ENCODE measurements at regions not wholly inside any gene's neighbourhood (a gene's known extent, or its start where the extent isn't known, plus 50 kb on each side); places are given as distances from the start of the nearest gene placed in this dataset.

GRCh38 chr10:90199513-90199912 is 498.1 kb downstream of the KIF20B start:
- DNase-seq (no peak), ATAC-seq (no peak)
- H3K4me1 ChIP-seq = no peaks in the 10 kb centered on the region
- H3K9me3 ChIP-seq = no peaks in the 10 kb centered on the region
- intact Hi-C loops (cut with DNase I; ENCODE audit: low total_unique reads) = no loop called here
- H3K36me3 ChIP-seq = no peaks in the 10 kb centered on the region
- H3K4me3 ChIP-seq = no peak overlapping the region
- H3K27me3 ChIP-seq = no peaks in the 10 kb centered on the region
- H3K27ac ChIP-seq = no peak overlapping the region
- TF ChIP-seq CTCF (IDR thresholded peaks at IDR 0.05 in 4 of 5, conservative IDR thresholded peaks at IDR 0.05 in 1 of 5) (no peak), POLR2A (IDR thresholded peaks at IDR 0.05) (no peak)
- in situ Hi-C loops (cut with MboI; ENCODE audit: low sequenced_read_pairs in 4 of 4) = no loop called here

- Histone ChIP-seq H3K4me1 (no peaks in the 10 kb centered on the region), H3K9me3 (no peaks in the 10 kb centered on the region), H3K27me3 (no peaks in the 10 kb centered on the region), H3K36me3 (no peaks in the 10 kb centered on the region), H3K27ac (no peak overlapping the region), H3K4me3 (no peak overlapping the region)
- intact Hi-C loops (cut with DNase I; ENCODE audit: low total_unique reads) (no loop called here), in situ Hi-C loops (cut with MboI; ENCODE audit: low sequenced_read_pairs in 4 of 4) (no loop called here)
- DNase-seq (no peak), ATAC-seq (no peak)
- no peak for TF ChIP-seq CTCF (IDR thresholded peaks at IDR 0.05 in 4 of 5, conservative IDR thresholded peaks at IDR 0.05 in 1 of 5)
- TF ChIP-seq POLR2A (IDR thresholded peaks at IDR 0.05) = no peak
These were observed 503.0 kb downstream of the KIF20B start for GRCh38 chr10:90204131-90204955.

GRCh38 chr10:90204956-90205314 is 503.5 kb downstream of the KIF20B start:
- TF ChIP-seq CTCF (IDR thresholded peaks at IDR 0.05 in 4 of 5, conservative IDR thresholded peaks at IDR 0.05 in 1 of 5) = no peak
- no peak for TF ChIP-seq POLR2A (IDR thresholded peaks at IDR 0.05)
- ATAC-seq (no peak), DNase-seq (no peak)
- Histone ChIP-seq H3K4me1 (no peaks in the 10 kb centered on the region), H3K4me3 (no peak overlapping the region), H3K27ac (no peak overlapping the region), H3K36me3 (no peaks in the 10 kb centered on the region), H3K9me3 (no peaks in the 10 kb centered on the region), H3K27me3 (no peaks in the 10 kb centered on the region)
- in situ Hi-C loops (cut with MboI; ENCODE audit: low sequenced_read_pairs in 4 of 4) = no loop called here
- intact Hi-C loops (cut with DNase I; ENCODE audit: low total_unique reads) = no loop called here

GRCh38 chr10:90205340-90205739 is 503.9 kb downstream of the KIF20B start:
- TF ChIP-seq CTCF (IDR thresholded peaks at IDR 0.05 in 4 of 5, conservative IDR thresholded peaks at IDR 0.05 in 1 of 5) (no peak), POLR2A (IDR thresholded peaks at IDR 0.05) (no peak)
- Histone ChIP-seq H3K27me3 (no peaks in the 10 kb centered on the region), H3K9me3 (no peaks in the 10 kb centered on the region), H3K4me1 (no peaks in the 10 kb centered on the region), H3K36me3 (no peaks in the 10 kb centered on the region), H3K27ac (no peak overlapping the region), H3K4me3 (no peak overlapping the region)
- intact Hi-C loops (cut with DNase I; ENCODE audit: low total_unique reads) (no loop called here), in situ Hi-C loops (cut with MboI; ENCODE audit: low sequenced_read_pairs in 4 of 4) (no loop called here)
- ATAC-seq (no peak), DNase-seq (no peak)

GRCh38 chr10:90213346-90213745 is 512.0 kb downstream of the KIF20B start:
- TF ChIP-seq POLR2A (IDR thresholded peaks at IDR 0.05) = no peak
- no peak for TF ChIP-seq CTCF (IDR thresholded peaks at IDR 0.05 in 4 of 5, conservative IDR thresholded peaks at IDR 0.05 in 1 of 5)
- H3K4me1 ChIP-seq = no peaks in the 10 kb centered on the region
- H3K9me3 ChIP-seq = no peaks in the 10 kb centered on the region
- no peaks in the 10 kb centered on the region for H3K27me3 ChIP-seq
- intact Hi-C loops (cut with DNase I; ENCODE audit: low total_unique reads) = no loop called here
- ATAC-seq (no peak), DNase-seq (no peak)
- no peaks in the 10 kb centered on the region for H3K36me3 ChIP-seq
- in situ Hi-C loops (cut with MboI; ENCODE audit: low sequenced_read_pairs in 4 of 4) = no loop called here
- H3K27ac ChIP-seq = no peak overlapping the region
- H3K4me3 ChIP-seq = no peak overlapping the region

Data from gastrocnemius medialis (tissue), 4 donors.